ENCODE measurements at regions not wholly inside any gene's neighbourhood (a gene's known extent, or its start where the extent isn't known, plus 50 kb on each side); places are given as distances from the start of the nearest gene placed in this dataset.

DNA sequence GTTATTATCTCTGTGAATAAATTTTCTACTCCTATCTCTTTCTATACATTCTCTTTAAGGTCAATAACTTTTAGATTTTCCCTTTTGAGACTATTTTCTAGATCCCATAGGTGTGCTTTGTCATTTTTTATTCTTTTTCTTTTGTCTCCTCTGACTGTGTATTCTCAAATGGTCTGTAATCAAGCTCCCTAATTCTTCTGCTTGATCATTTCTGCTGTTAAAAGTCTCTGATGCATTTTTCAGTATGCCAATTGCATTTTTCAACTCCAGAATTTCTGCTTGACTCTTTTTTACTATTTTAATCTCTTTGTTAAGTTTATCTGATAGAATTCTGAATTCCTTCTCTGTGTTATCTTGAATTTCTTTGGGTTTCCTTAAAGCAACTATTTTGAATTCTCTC, 78.2 kb downstream of the THNSL1 start:
- TF ChIP-seq, protein P1, sequence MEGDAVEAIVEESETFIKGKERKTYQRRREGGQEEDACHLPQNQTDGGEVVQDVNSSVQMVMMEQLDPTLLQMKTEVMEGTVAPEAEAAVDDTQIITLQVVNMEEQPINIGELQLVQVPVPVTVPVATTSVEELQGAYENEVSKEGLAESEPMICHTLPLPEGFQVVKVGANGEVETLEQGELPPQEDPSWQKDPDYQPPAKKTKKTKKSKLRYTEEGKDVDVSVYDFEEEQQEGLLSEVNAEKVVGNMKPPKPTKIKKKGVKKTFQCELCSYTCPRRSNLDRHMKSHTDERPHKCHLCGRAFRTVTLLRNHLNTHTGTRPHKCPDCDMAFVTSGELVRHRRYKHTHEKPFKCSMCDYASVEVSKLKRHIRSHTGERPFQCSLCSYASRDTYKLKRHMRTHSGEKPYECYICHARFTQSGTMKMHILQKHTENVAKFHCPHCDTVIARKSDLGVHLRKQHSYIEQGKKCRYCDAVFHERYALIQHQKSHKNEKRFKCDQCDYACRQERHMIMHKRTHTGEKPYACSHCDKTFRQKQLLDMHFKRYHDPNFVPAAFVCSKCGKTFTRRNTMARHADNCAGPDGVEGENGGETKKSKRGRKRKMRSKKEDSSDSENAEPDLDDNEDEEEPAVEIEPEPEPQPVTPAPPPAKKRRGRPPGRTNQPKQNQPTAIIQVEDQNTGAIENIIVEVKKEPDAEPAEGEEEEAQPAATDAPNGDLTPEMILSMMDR (conservative IDR thresholded peaks at IDR 0.05; ENCODE audit: low read depth, low read length) = no peak
- TF ChIP-seq EZH2 (IDR thresholded peaks at IDR 0.05; ENCODE audit: low read length, unreplicated experiment) = no peak
